C4-2B (cell line): ENCODE measurements at regions not wholly inside any gene's neighbourhood (a gene's known extent, or its start where the extent isn't known, plus 50 kb on each side); places are given as distances from the start of the nearest gene placed in this dataset.
"Not testable (repeated sequence)": the region's sequence is repeated elsewhere in the genome, so short reads cannot be mapped to it uniquely, and the experiment has no call there.

ENCODE experiments used
- ZFX ChIP-seq: fragments of 450-650 bp; IDR thresholded peaks from 2 replicates; pipeline ENCODE4 v1.6.1; 2017
- TF ChIP-seq, protein P1 (sequence below): fragments of 450-650 bp; conservative IDR thresholded peaks from 2 replicates; pipeline ENCODE4 v1.5.1; 2017; ENCODE audit warnings: mild to moderate bottlenecking

DNA sequence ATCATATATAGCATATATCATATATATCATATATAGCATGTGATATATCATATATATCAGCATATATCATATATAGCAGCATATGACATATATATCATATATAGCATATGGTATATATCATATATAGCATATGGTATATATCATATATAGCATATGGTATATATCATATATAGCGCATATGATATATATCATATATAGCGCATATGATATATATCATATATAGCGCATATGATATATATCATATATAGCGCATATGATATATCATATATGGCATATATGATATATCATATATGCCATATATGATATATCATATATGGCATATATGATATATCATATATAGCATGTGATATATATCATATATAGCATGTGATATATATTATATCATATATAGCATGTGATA is 680.4 kb upstream of the HS3ST1 start:
- TF ChIP-seq, protein P1, sequence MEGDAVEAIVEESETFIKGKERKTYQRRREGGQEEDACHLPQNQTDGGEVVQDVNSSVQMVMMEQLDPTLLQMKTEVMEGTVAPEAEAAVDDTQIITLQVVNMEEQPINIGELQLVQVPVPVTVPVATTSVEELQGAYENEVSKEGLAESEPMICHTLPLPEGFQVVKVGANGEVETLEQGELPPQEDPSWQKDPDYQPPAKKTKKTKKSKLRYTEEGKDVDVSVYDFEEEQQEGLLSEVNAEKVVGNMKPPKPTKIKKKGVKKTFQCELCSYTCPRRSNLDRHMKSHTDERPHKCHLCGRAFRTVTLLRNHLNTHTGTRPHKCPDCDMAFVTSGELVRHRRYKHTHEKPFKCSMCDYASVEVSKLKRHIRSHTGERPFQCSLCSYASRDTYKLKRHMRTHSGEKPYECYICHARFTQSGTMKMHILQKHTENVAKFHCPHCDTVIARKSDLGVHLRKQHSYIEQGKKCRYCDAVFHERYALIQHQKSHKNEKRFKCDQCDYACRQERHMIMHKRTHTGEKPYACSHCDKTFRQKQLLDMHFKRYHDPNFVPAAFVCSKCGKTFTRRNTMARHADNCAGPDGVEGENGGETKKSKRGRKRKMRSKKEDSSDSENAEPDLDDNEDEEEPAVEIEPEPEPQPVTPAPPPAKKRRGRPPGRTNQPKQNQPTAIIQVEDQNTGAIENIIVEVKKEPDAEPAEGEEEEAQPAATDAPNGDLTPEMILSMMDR, result not testable (repeated sequence)
- TF ChIP-seq ZFX, result not testable (repeated sequence)
